Pons (tissue), 1 donor: ENCODE measurements at regions not wholly inside any gene's neighbourhood (a gene's known extent, or its start where the extent isn't known, plus 50 kb on each side); places are given as distances from the start of the nearest gene placed in this dataset.
A peak's percentile ranks its signal among the peaks of the same experiment; 100 is the strongest.
"Not testable (repeated sequence)": the region's sequence is repeated elsewhere in the genome, so short reads cannot be mapped to it uniquely, and the experiment has no call there.

Experiments used
- DNase-seq: peaks from one replicate; pipeline ENCODE4 v3.0.0-alpha.2; 2016; ENCODE audit warnings: low spot score

GRCh38 chr4:170988446-170988845 lies 824.8 kb upstream of the GALNTL6 start:
- no peak for DNase-seq

- no peak for DNase-seq
Observed at GRCh38 chr4:170979736-170980135, 833.5 kb upstream of the GALNTL6 start.

GRCh38 chr4:170978990-170979389 lies 834.2 kb upstream of the GALNTL6 start:
- DNase-seq: no peak

- no peak for DNase-seq
Observed at GRCh38 chr4:170949084-170949483, 859.3 kb upstream of the AADAT start.

GRCh38 chr4:170940043-170940724 lies 850.4 kb upstream of the AADAT start:
- no peak for DNase-seq

- no peak for DNase-seq
Observed at GRCh38 chr4:170938588-170938987, 848.8 kb upstream of the AADAT start.

- no peak for DNase-seq
Observed at GRCh38 chr4:170931321-170931720, 841.6 kb upstream of the AADAT start.

- no peak for DNase-seq
Observed at GRCh38 chr4:170888660-170889059, 798.9 kb upstream of the AADAT start.

GRCh38 chr4:170887396-170887795 lies 797.6 kb upstream of the AADAT start:
- no peak for DNase-seq

GRCh38 chr4:170884969-170885570 lies 795.3 kb upstream of the AADAT start:
- no peak for DNase-seq

GRCh38 chr4:170881646-170882045 lies 791.9 kb upstream of the AADAT start:
- DNase-seq: not testable (repeated sequence)

GRCh38 chr4:170875868-170876267 lies 786.1 kb upstream of the AADAT start:
- DNase-seq: no peak

GRCh38 chr4:170872794-170873193 lies 783.0 kb upstream of the AADAT start:
- no peak for DNase-seq

GRCh38 chr4:170868170-170868569 lies 778.4 kb upstream of the AADAT start:
- no peak for DNase-seq

- no peak for DNase-seq
Observed at GRCh38 chr4:170854097-170854496, 764.3 kb upstream of the AADAT start.

GRCh38 chr4:170853422-170854021 lies 763.8 kb upstream of the AADAT start:
- peak; percentile 32 for DNase-seq

GRCh38 chr4:170849969-170850368 lies 760.2 kb upstream of the AADAT start:
- DNase-seq: no peak

- DNase-seq: no peak
Observed at GRCh38 chr4:170827562-170828274, 738.0 kb upstream of the AADAT start.

- DNase-seq: no peak
Observed at GRCh38 chr4:170818786-170819185, 729.0 kb upstream of the AADAT start.

GRCh38 chr4:170805352-170805751 lies 715.6 kb upstream of the AADAT start:
- DNase-seq: no peak

GRCh38 chr4:170804930-170805329 lies 715.2 kb upstream of the AADAT start:
- DNase-seq: no peak

GRCh38 chr4:170803492-170803891 lies 713.7 kb upstream of the AADAT start:
- DNase-seq: no peak

GRCh38 chr4:170801771-170802170 lies 712.0 kb upstream of the AADAT start:
- DNase-seq: no peak
